ENCODE measurements at regions not wholly inside any gene's neighbourhood (a gene's known extent, or its start where the extent isn't known, plus 50 kb on each side); places are given as distances from the start of the nearest gene placed in this dataset.
A peak's percentile ranks its signal among the peaks of the same experiment; 100 is the strongest.

- TF ChIP-seq CTCF (IDR thresholded peaks at IDR 0.05; ENCODE audit: low read depth, low read length, missing control alignments) = no peak
- no peak for DNase-seq (ENCODE audit: low read depth)
- in situ Hi-C loops (cut with HindIII; ENCODE audit: low sequenced_read_pairs) = loop anchor here (10.0 kb wide), 2 partner anchors 135 to 385 kb away; no protein-coding TSS in a partner anchor
- H3K4me3 ChIP-seq (ENCODE audit: low read depth, low read length) = no peak overlapping the region
Measured at GRCh38 chr5:67259548-67260215, 63.1 kb upstream of the CD180 start.

GRCh38 chr5:67257500-67257899 is 60.9 kb upstream of the CD180 start:
- no peak for TF ChIP-seq CTCF (IDR thresholded peaks at IDR 0.05; ENCODE audit: low read depth, low read length, missing control alignments)
- H3K4me3 ChIP-seq (ENCODE audit: low read depth, low read length) = no peak overlapping the region
- DNase-seq (ENCODE audit: low read depth) = no peak
- in situ Hi-C loops (cut with HindIII; ENCODE audit: low sequenced_read_pairs) = no loop called here

GRCh38 chr5:67257077-67257476 is 60.5 kb upstream of the CD180 start:
- H3K4me3 ChIP-seq (ENCODE audit: low read depth, low read length) = no peak overlapping the region
- no peak for TF ChIP-seq CTCF (IDR thresholded peaks at IDR 0.05; ENCODE audit: low read depth, low read length, missing control alignments)
- DNase-seq (ENCODE audit: low read depth) = no peak
- in situ Hi-C loops (cut with HindIII; ENCODE audit: low sequenced_read_pairs) = no loop called here

GRCh38 chr5:67255881-67256280 is 59.3 kb upstream of the CD180 start:
- in situ Hi-C loops (cut with HindIII; ENCODE audit: low sequenced_read_pairs) = no loop called here
- H3K4me3 ChIP-seq (ENCODE audit: low read depth, low read length) = no peak overlapping the region
- TF ChIP-seq CTCF (IDR thresholded peaks at IDR 0.05; ENCODE audit: low read depth, low read length, missing control alignments) = no peak
- peak; percentile 55 for DNase-seq (ENCODE audit: low read depth)

GRCh38 chr5:67253911-67254310 is 57.3 kb upstream of the CD180 start:
- in situ Hi-C loops (cut with HindIII; ENCODE audit: low sequenced_read_pairs) = no loop called here
- no peak overlapping the region for H3K4me3 ChIP-seq (ENCODE audit: low read depth, low read length)
- TF ChIP-seq CTCF (IDR thresholded peaks at IDR 0.05; ENCODE audit: low read depth, low read length, missing control alignments) = no peak
- no peak for DNase-seq (ENCODE audit: low read depth)

GRCh38 chr5:67249590-67249895 is 52.9 kb upstream of the CD180 start:
- TF ChIP-seq CTCF (IDR thresholded peaks at IDR 0.05; ENCODE audit: low read depth, low read length, missing control alignments) = no peak
- no peak overlapping the region for H3K4me3 ChIP-seq (ENCODE audit: low read depth, low read length)
- no peak for DNase-seq (ENCODE audit: low read depth)
- in situ Hi-C loops (cut with HindIII; ENCODE audit: low sequenced_read_pairs) = no loop called here
